GM12872 (cell line): ENCODE measurements at regions not wholly inside any gene's neighbourhood (a gene's known extent, or its start where the extent isn't known, plus 50 kb on each side); places are given as distances from the start of the nearest gene placed in this dataset.

ENCODE experiments used
- TF ChIP-seq, protein P1 (sequence below): IDR thresholded peaks from 3 replicates; pipeline ENCODE4 v1.5.1; 2011; ENCODE audit warnings: low read depth, mild to moderate bottlenecking, low read length, moderate library complexity; ENCODE audit not compliant: insufficient read depth

DNA sequence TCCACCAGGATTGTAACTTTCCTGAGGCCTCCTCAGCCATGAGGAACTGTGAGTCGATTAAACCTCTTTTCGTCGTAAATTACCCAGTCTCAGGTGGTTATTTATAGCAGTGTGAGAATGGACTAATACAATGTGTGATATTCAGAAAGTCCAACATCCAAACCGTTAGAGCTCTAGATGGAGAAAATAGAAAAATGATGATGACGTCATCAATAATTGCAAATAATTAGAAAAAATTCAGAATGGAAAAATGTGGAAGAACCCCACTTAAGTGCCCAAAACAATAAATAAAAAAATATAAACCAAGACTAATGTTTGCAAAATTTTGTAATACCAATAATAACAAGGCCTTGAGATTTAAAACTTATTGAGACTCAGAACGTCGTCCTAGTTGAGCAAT is 103.0 kb upstream of the PLPPR5 start:
- TF ChIP-seq, protein P1, sequence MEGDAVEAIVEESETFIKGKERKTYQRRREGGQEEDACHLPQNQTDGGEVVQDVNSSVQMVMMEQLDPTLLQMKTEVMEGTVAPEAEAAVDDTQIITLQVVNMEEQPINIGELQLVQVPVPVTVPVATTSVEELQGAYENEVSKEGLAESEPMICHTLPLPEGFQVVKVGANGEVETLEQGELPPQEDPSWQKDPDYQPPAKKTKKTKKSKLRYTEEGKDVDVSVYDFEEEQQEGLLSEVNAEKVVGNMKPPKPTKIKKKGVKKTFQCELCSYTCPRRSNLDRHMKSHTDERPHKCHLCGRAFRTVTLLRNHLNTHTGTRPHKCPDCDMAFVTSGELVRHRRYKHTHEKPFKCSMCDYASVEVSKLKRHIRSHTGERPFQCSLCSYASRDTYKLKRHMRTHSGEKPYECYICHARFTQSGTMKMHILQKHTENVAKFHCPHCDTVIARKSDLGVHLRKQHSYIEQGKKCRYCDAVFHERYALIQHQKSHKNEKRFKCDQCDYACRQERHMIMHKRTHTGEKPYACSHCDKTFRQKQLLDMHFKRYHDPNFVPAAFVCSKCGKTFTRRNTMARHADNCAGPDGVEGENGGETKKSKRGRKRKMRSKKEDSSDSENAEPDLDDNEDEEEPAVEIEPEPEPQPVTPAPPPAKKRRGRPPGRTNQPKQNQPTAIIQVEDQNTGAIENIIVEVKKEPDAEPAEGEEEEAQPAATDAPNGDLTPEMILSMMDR: no peak

DNA sequence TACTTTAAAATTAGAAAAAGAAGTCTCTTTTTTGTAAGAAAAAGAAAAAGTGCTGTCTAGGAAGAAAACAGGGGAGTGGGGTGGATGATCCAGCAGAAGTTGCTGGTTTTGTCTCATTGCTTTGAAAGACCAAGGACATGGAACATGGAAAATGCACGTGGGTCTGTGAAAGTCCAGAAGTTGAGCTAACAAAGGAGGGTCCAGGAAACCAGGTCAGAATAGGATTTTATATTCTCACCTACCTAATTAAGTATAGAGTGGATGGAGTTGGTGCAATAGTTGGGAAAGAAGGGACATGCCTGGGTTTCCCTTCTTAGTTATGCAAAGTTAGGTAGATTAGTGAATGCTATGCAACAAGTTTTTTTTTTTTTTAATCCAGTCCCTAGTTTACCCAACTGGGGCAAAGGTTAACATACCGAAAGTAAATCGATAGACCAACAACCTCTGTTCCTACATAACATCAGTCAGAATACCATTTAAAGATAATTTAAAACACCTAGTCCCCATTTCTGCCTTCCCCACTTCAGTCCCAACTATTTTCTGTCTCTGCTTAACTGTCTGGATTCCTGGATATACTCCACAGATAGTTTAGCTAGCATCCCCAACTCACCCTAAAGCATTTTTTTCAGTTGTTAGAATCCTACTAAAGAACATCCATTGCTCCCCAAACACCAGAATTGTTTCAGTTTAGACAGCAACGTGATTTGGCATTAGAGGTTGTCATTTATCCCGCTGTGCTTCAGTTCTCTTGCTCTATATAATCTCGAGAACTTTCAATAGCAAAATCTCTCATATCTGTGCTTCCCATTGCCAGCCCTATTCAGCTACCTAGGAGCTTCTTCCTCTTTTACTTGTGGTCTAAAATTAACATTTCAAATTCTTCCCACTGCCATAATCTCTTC is 105.7 kb upstream of the PLPPR5 start:
- TF ChIP-seq, protein P1: no peak

DNA sequence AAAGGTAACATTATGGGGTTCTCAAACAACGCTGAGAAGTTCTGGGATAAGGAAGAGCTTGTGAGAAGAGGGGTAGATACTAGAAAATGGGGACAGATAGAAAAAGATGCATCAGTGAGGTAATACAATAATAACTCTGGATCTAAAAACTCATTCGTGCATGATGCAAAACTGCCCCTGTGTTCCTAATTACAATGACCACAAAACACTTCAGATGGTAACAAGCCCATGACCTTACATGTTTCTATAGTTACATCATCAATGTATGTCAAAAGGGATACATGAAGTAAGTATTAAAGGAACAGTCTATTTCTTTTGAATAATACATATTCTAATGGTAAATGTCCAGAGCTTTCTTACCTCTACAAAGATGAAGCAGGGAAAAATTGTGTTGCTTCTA is 110.6 kb upstream of the PLPPR5 start:
- TF ChIP-seq, protein P1: no peak

DNA sequence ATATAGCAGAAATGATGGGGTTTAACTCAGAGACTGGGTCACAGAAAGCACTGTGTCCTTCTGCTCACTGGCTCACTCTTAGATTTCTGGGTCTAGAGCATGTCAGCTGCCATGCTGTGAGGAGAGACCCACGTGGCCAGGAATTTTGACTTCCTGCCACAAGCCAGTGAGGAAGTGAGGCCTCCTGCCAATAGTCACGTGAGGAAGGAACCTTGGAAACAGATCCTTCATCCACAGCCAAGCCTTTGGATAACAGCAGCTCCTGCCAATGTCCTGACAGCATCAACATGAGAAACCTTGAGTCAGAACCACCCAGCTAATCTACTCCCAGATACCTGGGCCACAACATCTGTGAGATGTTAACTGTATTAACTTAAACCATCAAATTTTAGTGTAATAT is 114.5 kb upstream of the PLPPR5 start:
- TF ChIP-seq, protein P1: no peak

DNA sequence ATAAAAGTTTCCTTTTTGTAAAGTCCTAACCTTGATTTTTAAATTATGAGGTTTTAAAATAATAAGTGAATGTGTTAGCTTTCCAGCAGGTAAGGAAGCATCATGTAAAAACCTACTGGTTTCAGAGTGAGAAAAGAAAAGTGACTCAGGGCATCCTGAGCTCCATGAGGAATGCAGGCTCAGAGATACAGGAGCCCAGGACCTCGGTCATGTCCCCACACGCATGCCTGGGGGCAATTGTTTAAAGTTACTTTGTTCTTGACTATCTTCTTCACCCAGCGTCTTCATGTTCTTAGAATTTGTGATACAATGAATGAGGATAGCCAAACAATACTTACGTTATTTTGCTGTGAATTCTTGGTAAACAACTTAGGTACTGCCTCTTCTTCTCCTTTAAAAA is 117.4 kb upstream of the PLPPR5 start:
- TF ChIP-seq, protein P1: no peak

DNA sequence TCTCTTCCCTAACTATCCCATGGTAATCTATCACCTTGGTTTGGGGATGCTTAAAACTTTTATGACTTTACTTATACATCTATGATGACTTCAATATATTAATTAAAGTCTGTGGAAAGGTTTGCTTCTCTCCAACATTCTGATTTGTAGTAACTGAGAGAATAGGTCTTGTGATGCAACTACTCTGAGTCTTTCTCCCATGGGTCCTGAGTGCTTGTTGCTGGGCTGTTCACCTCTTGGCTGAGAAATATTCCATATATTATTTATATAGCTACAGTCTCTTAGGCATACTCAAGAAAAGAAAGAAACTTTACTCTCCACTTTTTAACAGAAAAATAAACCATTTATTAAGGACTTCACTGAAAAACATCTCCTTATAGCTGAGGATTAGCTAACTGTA is 119.3 kb upstream of the PLPPR5 start:
- TF ChIP-seq, protein P1: no peak

DNA sequence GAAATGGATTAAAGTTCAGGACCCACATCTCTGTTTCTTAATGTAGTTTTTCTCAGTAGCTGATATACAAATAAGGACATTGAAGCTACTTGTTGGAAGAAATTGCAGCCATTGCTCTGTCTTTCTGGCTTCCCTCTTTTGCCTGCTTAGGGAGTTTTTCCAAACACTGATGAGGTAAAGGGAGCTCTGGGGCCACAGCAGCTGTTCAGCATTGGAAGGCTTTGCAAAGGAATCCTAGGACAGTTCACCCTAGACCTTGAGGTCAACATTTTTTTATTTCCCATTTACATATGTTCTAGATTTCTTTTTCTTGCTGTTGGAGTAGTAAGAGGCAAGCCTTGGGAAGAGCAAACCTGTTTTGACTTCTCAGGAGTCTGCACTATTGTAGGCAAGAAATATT is 126.9 kb upstream of the PLPPR5 start:
- TF ChIP-seq, protein P1: no peak
